ENCODE measurements at regions not wholly inside any gene's neighbourhood (a gene's known extent, or its start where the extent isn't known, plus 50 kb on each side); places are given as distances from the start of the nearest gene placed in this dataset.

DNA sequence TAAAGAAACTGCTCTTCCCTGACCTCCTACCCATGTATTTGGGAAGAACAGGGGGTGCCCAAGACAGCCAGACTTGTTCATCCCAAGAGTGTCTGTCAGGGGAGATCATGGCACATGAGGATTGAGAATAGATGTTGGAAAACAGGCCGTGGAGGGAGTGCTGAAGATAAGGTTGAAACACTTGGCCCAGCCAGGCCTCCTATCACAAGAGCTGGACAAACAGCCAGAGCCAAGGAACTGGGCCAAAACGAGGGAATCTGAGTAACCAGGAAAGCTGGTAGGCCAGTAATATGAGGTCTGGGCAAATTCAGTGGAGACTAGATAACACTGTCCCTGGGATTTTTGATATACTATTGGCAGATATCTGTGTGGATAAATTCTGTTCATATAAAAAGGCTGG is 161.7 kb downstream of the TMX1 start:
- TF ChIP-seq, protein P1, sequence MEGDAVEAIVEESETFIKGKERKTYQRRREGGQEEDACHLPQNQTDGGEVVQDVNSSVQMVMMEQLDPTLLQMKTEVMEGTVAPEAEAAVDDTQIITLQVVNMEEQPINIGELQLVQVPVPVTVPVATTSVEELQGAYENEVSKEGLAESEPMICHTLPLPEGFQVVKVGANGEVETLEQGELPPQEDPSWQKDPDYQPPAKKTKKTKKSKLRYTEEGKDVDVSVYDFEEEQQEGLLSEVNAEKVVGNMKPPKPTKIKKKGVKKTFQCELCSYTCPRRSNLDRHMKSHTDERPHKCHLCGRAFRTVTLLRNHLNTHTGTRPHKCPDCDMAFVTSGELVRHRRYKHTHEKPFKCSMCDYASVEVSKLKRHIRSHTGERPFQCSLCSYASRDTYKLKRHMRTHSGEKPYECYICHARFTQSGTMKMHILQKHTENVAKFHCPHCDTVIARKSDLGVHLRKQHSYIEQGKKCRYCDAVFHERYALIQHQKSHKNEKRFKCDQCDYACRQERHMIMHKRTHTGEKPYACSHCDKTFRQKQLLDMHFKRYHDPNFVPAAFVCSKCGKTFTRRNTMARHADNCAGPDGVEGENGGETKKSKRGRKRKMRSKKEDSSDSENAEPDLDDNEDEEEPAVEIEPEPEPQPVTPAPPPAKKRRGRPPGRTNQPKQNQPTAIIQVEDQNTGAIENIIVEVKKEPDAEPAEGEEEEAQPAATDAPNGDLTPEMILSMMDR (IDR thresholded peaks at IDR 0.05), result no peak
- no peak for TF ChIP-seq EP300 (IDR thresholded peaks at IDR 0.05)

All from esophagus muscularis mucosa (tissue), 3 donors.